ENCODE measurements at regions not wholly inside any gene's neighbourhood (a gene's known extent, or its start where the extent isn't known, plus 50 kb on each side); places are given as distances from the start of the nearest gene placed in this dataset.

GRCh38 chr4:123345137-123345934 lies 51.3 kb upstream of the SPRY1 start:
- TF ChIP-seq CTCF (IDR thresholded peaks at IDR 0.05) (no peak), POLR2A (IDR thresholded peaks at IDR 0.05) (no peak)
